Left lung (tissue), 4 donors: ENCODE measurements at regions not wholly inside any gene's neighbourhood (a gene's known extent, or its start where the extent isn't known, plus 50 kb on each side); places are given as distances from the start of the nearest gene placed in this dataset.

Experiments
- ATAC-seq: fragments of 200-7000 bp; cut with Tn5 transposase; one replicate; pipeline ENCODE4 v1.9.1; 2020; ENCODE audit warnings: moderate library complexity
- DNase-seq, 4 donors: peaks; one replicate each; pipeline ENCODE4 v3.0.0-alpha.2; 2013 to 2020
- H3K27ac ChIP-seq, 2 donors: fragments of 200-600 bp; sonication (generic) in 1 of 2; one replicate each; pipeline versions ENCODE4 v1.5.0 to v1.8.0; 2020 to 2021
- H3K27me3 ChIP-seq, 2 donors: fragments of 200-600 bp; sonication (generic) in 1 of 2; one replicate each; pipeline versions ENCODE4 v1.5.0 to v1.8.0; 2020 to 2021
- H3K36me3 ChIP-seq, 2 donors: fragments of 200-600 bp; sonication (generic) in 1 of 2; one replicate each; pipeline versions ENCODE4 v1.5.0 to v1.8.0; 2020 to 2021
- H3K4me1 ChIP-seq, 2 donors: fragments of 200-600 bp; one replicate each; pipeline ENCODE4 v1.8.0; 2021
- H3K4me3 ChIP-seq, 2 donors: fragments of 200-600 bp; sonication (generic) in 1 of 2; one replicate each; pipeline versions ENCODE4 v1.5.0 to v1.8.0; 2020 to 2021; ENCODE audit warnings: mild to moderate bottlenecking in 1 of 2
- H3K9me3 ChIP-seq, 2 donors: fragments of 200-600 bp; sonication (generic) in 1 of 2; one replicate each; pipeline versions ENCODE4 v1.5.0 to v1.8.0; 2020 to 2021
- intact Hi-C, 2 donors: fragments of 100-400 bp; cut with DNase I; formaldehyde crosslinking; loops; one replicate each; pipeline versions ENCODE4 v1.11.2 to v1.14.2; 2022
- TF ChIP-seq, protein P1 (sequence below), 2 donors: fragments of 200-600 bp; sonication (generic) in 1 of 2; IDR thresholded peaks; one replicate each; pipeline versions ENCODE4 v1.5.0 to v1.8.0; 2021; ENCODE audit warnings: antibody characterized with exemption in 2 of 2
- donor health status: DM: no; HTN: yes; CAD: no.
- donor health status: DM: no; HTN: no; CAD: no.

DNA sequence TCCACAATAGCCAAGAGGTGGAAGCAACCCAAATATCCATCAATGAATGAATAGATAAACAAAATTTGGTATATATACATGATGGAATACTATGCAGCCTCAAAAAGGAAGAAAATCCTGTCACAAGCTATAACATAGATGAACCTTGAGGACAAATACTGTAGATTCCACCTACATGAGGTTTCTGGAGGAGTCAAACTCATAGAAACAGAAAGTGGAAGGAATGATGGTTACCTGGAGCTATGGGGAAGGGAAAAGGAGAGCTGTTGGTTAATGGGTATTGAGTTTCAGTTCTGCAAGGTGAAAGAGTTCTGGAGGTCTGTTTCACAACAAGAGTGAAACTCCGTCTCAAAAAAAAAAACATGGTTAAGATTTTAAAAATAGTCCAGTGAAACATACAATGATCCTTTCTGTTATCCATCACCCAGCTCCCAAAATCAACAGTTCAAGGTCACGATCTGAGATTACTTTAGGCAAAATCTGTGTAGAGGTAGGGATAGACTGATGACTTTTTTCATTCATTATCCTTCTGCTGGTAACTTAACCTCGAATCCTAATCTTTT, 80.8 kb upstream of the HNRNPU start:
- Histone ChIP-seq H3K27me3 (no peaks in the 10 kb centered on the region), H3K9me3 (no peaks in the 10 kb centered on the region), H3K27ac (no peak overlapping the region), H3K4me1 (no peaks in the 10 kb centered on the region), H3K36me3 (no peaks in the 10 kb centered on the region), H3K4me3 (no peak overlapping the region)
- ATAC-seq = no peak
- TF ChIP-seq, protein P1, sequence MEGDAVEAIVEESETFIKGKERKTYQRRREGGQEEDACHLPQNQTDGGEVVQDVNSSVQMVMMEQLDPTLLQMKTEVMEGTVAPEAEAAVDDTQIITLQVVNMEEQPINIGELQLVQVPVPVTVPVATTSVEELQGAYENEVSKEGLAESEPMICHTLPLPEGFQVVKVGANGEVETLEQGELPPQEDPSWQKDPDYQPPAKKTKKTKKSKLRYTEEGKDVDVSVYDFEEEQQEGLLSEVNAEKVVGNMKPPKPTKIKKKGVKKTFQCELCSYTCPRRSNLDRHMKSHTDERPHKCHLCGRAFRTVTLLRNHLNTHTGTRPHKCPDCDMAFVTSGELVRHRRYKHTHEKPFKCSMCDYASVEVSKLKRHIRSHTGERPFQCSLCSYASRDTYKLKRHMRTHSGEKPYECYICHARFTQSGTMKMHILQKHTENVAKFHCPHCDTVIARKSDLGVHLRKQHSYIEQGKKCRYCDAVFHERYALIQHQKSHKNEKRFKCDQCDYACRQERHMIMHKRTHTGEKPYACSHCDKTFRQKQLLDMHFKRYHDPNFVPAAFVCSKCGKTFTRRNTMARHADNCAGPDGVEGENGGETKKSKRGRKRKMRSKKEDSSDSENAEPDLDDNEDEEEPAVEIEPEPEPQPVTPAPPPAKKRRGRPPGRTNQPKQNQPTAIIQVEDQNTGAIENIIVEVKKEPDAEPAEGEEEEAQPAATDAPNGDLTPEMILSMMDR (IDR thresholded peaks at IDR 0.05) = no peak
- DNase-seq = no peak
- intact Hi-C loops = no loop called here

GRCh38 chr1:244941121-244941520, 76.8 kb upstream of the HNRNPU start:
- ATAC-seq = no peak
- Histone ChIP-seq H3K4me1 (no peaks in the 10 kb centered on the region), H3K27me3 (no peaks in the 10 kb centered on the region), H3K4me3 (no peak overlapping the region), H3K9me3 (no peaks in the 10 kb centered on the region), H3K27ac (no peak overlapping the region), H3K36me3 (no peaks in the 10 kb centered on the region)
- DNase-seq = no peak
- TF ChIP-seq, protein P1 (IDR thresholded peaks at IDR 0.05) = no peak
- intact Hi-C loops = no loop called here

GRCh38 chr1:244937099-244937498, 72.8 kb upstream of the HNRNPU start:
- no peak for ATAC-seq
- no peak for DNase-seq
- TF ChIP-seq, protein P1 (IDR thresholded peaks at IDR 0.05) = no peak
- Histone ChIP-seq H3K4me3 (no peak overlapping the region), H3K27ac (no peak overlapping the region), H3K9me3 (no peaks in the 10 kb centered on the region), H3K36me3 (no peaks in the 10 kb centered on the region), H3K27me3 (no peaks in the 10 kb centered on the region), H3K4me1 (no peaks in the 10 kb centered on the region)
- intact Hi-C loops = no loop called here

GRCh38 chr1:244920911-244921761, 56.8 kb upstream of the HNRNPU start:
- H3K27me3 ChIP-seq = peaks cover 0 to 6% of the 10 kb centered on the region in 2 donors
- no peaks in the 10 kb centered on the region for H3K9me3 ChIP-seq
- no peak overlapping the region for H3K27ac ChIP-seq
- DNase-seq = no peak
- peaks cover 0 to 10% of the 10 kb centered on the region in 2 donors for H3K4me1 ChIP-seq
- H3K4me3 ChIP-seq = no peak overlapping the region
- no peaks in the 10 kb centered on the region for H3K36me3 ChIP-seq
- ATAC-seq = no peak
- intact Hi-C loops = no loop called here
- TF ChIP-seq, protein P1 (IDR thresholded peaks at IDR 0.05) = no peak
